Motor neuron (in vitro differentiated cells): ENCODE measurements at regions not wholly inside any gene's neighbourhood (a gene's known extent, or its start where the extent isn't known, plus 50 kb on each side); places are given as distances from the start of the nearest gene placed in this dataset.
A peak's percentile ranks its signal among the peaks of the same experiment; 100 is the strongest.

ENCODE experiments used
- ATAC-seq, 8 experiments: fragments of 200-7000 bp; cut with Tn5 transposase; replicated peaks in 6 of 8; 2 replicates each; pipeline ENCODE4 v1.8.0; 2021; ENCODE audit warnings: mild to moderate bottlenecking in 8 of 8, moderate library complexity in 8 of 8
- H3K27ac ChIP-seq, 2 donors: fragments of 250-450 bp; sonication (Bioruptor Pico); 2 replicates each; pipeline ENCODE4 v1.9.0; 2021; ENCODE audit warnings: antibody characterized with exemption in 2 of 2, mild to moderate bottlenecking in 2 of 2, moderate library complexity in 1 of 2
- H3K4me1 ChIP-seq, 2 donors: fragments of 250-450 bp; sonication (Bioruptor Pico); replicated peaks in 1 of 2; 2 replicates each; pipeline ENCODE4 v1.6.1; 2021; ENCODE audit warnings: antibody characterized with exemption in 2 of 2, mild to moderate bottlenecking in 2 of 2, moderate library complexity in 1 of 2
- H3K4me3 ChIP-seq, 5 donors: fragments of 250-450 bp; sonication (Bioruptor Pico); 2 replicates each; pipeline ENCODE4 v1.9.0; 2021; ENCODE audit warnings: antibody characterized with exemption in 5 of 5, mild to moderate bottlenecking in 5 of 5, moderate library complexity in 4 of 5
- WGBS, 10 experiments: fragments of 450-650 bp; shearing (Covaris generic); methylation state at CpG; one replicate each; pipeline ENCODE4 v1.0.0; 2022; 5-methylcytosine and 5-hydroxymethylcytosine counted together
- in situ Hi-C, 9 experiments: fragments of 400-800 bp; cut with MboI; loops; one replicate each; pipeline ENCODE4 v1.15.0; 2021; ENCODE audit warnings: low sequenced_read_pairs in 9 of 9, low pct_unique_long_range_greater_than_20kb in 2 of 9; ENCODE audit not compliant: unreplicated experiment in 9 of 9

DNA sequence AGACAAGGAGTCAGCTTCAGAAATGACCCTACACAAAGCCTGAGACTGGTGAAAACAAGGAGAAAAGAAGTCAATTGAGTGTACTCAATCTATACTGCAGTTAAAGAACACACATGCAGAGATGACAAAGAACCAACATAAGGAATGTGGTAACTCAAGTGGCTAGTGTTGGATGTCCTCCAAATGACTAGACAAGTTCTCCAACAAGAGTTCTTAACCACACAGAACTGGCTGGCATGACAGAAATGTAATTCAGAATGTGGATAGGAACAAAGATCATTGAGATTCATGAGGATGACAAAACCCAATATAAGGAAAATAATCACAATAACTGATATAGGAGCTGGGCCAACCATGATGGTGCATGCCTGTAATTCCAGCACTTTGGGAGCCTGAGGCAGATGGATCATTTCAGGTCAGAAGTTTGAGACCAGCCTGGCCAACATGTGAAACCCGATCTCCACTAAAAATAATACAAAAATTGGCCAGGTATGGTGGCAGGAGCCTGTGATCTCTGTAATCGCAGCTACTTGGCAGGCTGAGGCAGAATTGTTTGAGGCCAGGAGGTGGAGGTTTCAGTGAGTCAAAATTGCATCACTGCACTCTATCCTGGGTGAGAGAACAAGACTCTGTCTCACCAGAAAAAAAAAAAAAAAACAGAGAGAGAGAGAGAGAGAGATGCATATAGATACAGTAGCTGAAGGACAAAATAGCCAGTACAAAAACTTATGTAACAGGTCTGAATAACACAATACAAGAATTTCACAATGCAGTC, 1263.6 kb downstream of the CDY2B start:
- ATAC-seq: no peak
- whole genome bisulfite sequencing, 10 experiments: 0% methylated on average over 1 of the region's 2 CpGs; no CpG with 5 or more reads in 9 of the 10 experiments
- H3K27ac ChIP-seq: no peak overlapping the region
- no peak overlapping the region for H3K4me3 ChIP-seq
- in situ Hi-C loops: no loop called here
- H3K4me1 ChIP-seq: no peaks in the 10 kb centered on the region

DNA sequence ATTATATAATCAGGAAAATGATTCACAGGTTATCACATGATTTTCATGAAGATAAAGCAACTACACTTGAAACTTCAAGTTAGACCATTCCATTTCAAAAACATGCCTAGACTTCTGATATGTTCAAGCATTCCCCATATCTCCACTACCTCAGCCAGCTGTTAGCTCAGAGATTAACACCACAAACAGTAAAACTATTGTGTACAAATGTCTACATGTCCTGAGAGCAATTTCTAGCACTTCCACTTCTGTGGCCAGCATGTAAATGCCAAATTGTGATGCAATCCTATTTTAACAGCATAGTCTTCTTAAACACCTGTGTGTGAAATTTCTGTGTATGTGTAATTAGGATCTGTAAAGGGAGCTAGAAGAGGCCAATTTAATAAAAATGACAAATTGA, 1271.3 kb downstream of the CDY2B start:
- in situ Hi-C loops: no loop called here
- H3K4me1 ChIP-seq: no peaks in the 10 kb centered on the region
- no peak overlapping the region for H3K4me3 ChIP-seq
- H3K27ac ChIP-seq: no peak overlapping the region
- no peak for ATAC-seq

DNA sequence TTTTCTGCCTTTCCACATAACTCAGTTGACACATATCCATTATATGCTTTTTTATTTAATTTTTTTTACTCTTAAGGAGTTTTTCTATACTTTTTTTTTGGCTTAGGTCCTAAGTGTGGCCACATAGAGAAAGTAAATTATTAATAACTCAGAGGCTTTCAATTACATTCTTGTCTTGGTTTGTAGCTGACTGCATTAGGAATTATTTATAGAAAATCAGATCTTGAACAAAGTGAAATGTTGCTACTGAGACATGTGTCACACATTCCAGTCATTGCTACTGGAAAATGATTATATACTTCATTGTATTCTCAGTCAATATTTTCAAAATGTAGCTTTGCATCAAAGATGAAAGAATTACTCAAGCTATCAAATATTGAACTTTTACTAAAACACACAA, 1277.9 kb downstream of the CDY2B start:
- ATAC-seq: no peak
- in situ Hi-C loops: no loop called here
- Histone ChIP-seq H3K27ac (no peak overlapping the region), H3K4me3 (no peak overlapping the region), H3K4me1 (no peaks in the 10 kb centered on the region)

DNA sequence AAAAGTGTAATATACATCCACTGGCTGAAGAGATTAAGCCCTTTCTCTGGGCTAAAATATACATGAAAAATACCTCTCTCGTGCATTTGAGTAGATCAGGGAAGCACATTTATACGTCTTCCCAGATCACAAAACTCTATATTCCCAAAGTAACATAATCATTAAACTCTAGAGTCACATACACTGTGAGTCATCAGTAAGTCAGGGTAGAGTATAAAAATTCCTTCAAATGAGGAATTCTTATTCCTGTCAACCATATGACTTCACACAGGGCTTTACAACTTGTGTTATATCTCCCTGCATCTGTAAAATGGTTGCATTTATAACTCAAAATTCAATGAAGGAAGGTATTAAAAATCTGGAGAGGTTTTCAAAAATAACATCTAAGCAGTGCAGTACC, 1278.4 kb downstream of the CDY2B start:
- no peak overlapping the region for H3K4me3 ChIP-seq
- no peaks in the 10 kb centered on the region for H3K4me1 ChIP-seq
- no peak overlapping the region for H3K27ac ChIP-seq
- in situ Hi-C loops: no loop called here
- ATAC-seq: no peak
- 80 to 100% methylated on average over 1 of the region's 2 CpGs; no CpG with 5 or more reads in 8 of the 10 experiments for WGBS, 10 experiments

DNA sequence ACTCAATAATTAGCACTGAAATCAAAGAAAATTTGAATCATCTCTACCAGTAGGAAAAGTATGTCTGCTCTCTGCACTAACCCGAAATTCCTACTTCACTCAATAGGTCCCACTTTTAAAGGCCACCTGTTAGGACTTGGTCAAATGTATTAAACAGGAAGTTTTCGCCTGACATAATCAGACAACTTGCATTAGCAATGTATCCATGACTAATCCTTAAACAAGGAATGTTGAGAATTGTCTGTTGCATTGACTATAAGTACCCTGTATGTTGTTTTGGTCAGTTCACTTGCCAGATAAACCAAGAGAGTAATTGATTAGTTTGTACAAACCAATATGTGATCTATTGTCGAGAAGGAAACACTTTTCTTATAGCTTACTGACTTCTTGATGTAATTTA, 1308.0 kb downstream of the CDY2B start:
- 0 to 89% (median 20%) methylated on average over 1 to 2 of the region's 3 CpGs; no CpG with 5 or more reads in 5 of the 10 experiments for WGBS, 10 experiments
- H3K4me3 ChIP-seq: no peak overlapping the region
- no peak overlapping the region for H3K27ac ChIP-seq
- no peaks in the 10 kb centered on the region for H3K4me1 ChIP-seq
- in situ Hi-C loops: no loop called here
- ATAC-seq: no peak

DNA sequence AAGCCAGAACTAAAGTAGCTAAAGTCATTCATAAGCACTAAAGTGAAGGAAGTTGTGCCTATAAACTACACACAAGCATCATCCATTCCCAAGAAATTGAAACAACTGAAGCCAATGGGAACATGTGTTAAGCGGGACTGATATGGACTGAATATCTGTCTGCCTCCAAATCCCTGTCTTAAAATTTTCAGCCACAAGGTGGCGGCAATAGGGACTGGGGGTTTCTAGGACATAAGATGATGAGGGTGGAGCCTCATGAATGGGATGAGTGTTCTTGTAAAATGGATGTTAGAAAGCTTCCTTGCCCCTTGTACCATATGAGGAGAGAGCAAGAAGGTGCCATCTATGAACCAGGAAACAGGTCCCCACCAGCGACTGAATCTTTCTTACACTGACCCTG, 1317.5 kb downstream of the CDY2B start:
- ATAC-seq: no peak
- H3K4me1 ChIP-seq: no peaks in the 10 kb centered on the region
- H3K27ac ChIP-seq: no peak overlapping the region
- WGBS, 10 experiments: 100% methylated on average over 1 of the region's 3 CpGs; no CpG with 5 or more reads in 9 of the 10 experiments
- in situ Hi-C loops: no loop called here
- no peak overlapping the region for H3K4me3 ChIP-seq

DNA sequence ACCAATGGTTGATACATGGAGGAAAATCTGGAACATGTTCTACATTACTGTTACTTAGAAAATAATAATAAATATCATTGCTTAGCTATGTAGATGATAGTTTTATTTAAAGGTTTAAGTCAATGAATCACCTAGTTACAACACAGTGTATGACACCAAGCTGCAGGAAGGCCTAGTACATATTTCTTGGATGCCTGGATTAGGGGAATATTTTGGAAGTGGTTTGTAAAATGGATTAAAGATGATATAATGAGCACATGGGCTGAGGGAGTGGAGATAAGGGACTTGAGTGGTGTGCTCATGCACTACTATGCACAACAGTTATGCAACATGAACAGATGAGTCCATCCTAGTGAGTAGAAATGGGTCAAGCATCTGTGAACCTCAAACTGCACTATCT, 1358.0 kb downstream of the CDY2B start:
- no peak for ATAC-seq
- Histone ChIP-seq H3K4me3 (no peak overlapping the region), H3K4me1 (no peaks in the 10 kb centered on the region), H3K27ac (no peak overlapping the region)
- in situ Hi-C loops: no loop called here

DNA sequence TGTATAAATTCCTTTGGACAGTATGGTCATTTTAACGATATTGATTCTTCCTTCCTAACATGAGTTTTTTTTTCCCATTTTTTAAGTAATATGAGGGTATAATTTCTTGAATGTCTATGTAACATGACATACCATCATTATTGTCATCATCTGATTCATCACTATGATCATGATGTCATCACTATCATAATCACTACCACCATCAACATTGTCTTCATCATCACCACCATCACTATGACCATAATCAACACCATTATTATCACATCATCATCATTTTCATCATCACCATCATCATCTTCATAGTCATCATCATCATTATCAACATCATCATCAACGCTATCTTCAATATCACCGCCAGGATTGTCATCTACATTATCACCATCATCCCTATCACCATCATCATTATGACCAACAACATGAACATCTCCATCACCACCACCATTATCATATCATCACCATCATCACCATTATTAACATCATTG, 1377.2 kb downstream of the CDY2B start:
- in situ Hi-C loops: no loop called here
- Histone ChIP-seq H3K27ac (no peak overlapping the region), H3K4me1 (no peaks in the 10 kb centered on the region), H3K4me3 (no peak overlapping the region)
- 37 to 100% (median 94%) methylated on average over 1 to 3 of the region's 3 CpGs; no CpG with 5 or more reads in 4 of the 10 experiments for WGBS, 10 experiments
- no peak for ATAC-seq

DNA sequence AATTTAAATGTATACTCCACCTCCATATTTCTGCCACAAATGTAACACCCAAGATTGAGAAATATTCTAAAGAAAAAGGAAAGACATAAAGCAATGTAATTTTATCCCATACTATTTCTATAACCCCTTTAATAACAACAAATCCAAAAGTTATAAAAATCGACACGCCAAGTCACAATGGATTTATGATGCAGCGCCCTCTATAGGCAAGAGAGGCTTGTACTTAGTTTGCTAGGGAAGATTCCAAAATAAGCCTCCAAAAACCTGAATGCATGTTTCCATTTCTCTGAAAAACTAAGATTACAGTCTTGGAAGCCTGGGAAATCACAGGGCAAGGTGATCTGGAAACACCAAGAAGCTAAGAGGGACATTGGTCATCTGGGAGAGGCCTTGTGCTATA, 1389.3 kb downstream of the CDY2B start:
- Histone ChIP-seq H3K4me3 (no peak overlapping the region), H3K4me1 (no peaks in the 10 kb centered on the region), H3K27ac (no peak overlapping the region)
- no peak for ATAC-seq
- 80% methylated on average over 2 of the region's 3 CpGs; no CpG with 5 or more reads in 9 of the 10 experiments for WGBS, 10 experiments
- in situ Hi-C loops: no loop called here

DNA sequence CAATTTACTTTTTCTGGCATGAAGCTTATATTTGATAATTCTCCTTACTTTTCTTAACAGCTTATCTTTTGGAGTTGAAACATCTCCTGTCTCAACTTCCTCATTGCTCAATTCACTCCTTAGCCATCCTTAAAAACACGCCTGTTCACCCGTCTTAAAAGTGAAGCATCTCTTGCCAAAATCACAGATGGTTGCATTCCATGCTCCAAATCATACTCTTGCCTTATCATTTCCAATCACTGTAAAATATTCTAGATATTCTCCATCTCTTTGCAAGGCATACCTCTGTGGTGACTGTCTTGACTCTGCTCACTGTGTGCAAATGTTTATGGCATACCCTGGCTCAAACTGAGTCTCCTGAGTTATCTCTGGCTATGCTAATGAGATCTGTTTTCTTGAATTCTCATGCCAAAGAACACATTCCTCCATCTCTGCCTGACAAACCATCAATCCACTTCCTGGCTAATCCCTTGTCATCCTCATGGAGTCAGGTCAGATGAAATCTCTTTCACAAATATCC, 1393.3 kb downstream of the CDY2B start:
- WGBS, 10 experiments: no CpG with 5 or more reads among the region's 2 CpGs
- in situ Hi-C loops: no loop called here
- no peak overlapping the region for H3K27ac ChIP-seq
- no peak for ATAC-seq
- no peaks in the 10 kb centered on the region for H3K4me1 ChIP-seq
- no peak overlapping the region for H3K4me3 ChIP-seq

DNA sequence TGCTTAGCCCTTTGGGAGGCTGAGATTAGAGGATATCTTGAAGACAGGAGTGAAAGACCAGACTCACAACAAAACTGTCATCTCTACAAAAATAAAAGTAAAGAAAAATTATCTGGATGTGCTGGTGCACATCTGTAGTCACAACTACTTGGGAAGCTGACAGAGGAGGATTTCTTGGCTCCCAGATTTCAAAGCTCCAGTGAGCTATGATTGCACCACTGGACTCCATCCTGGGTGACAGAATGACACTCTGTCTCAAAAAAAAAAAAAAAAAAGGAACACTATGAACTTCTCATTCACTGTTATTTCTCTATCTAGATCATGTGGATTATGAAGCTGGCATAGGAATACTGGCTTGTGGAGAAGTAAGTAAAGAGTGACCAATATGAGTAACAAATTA, 1400.0 kb downstream of the CDY2B start:
- in situ Hi-C loops: no loop called here
- Histone ChIP-seq H3K4me3 (no peak overlapping the region), H3K27ac (no peak overlapping the region), H3K4me1 (no peaks in the 10 kb centered on the region)
- ATAC-seq: no peak

DNA sequence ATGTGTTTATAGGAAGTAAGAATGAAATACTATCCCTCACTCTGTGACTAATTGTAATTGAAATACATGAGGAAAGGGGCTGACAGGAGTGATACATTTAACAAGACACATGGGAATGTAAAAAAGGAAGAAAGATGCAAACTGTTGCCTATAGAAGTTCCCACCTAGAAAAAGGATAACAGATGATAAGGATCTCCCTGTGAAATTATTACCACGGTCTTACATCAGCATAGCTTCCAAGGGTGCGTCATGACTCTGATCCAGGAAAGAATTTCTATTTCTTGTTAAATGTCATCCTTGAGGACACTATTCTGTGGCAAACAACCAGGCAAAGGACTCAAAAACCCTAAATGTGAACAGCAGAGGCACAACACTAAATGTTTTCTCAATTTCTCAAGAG, 1406.0 kb downstream of the CDY2B start:
- peak in 4 of 8 experiments; percentile 29 to 74 (median 52) for ATAC-seq
- WGBS, 10 experiments: 10% methylated on average over 2 of the region's 2 CpGs; no CpG with 5 or more reads in 9 of the 10 experiments
- H3K27ac ChIP-seq: no peak overlapping the region
- in situ Hi-C loops: no loop called here
- no peak overlapping the region for H3K4me3 ChIP-seq
- H3K4me1 ChIP-seq: no peaks in the 10 kb centered on the region

DNA sequence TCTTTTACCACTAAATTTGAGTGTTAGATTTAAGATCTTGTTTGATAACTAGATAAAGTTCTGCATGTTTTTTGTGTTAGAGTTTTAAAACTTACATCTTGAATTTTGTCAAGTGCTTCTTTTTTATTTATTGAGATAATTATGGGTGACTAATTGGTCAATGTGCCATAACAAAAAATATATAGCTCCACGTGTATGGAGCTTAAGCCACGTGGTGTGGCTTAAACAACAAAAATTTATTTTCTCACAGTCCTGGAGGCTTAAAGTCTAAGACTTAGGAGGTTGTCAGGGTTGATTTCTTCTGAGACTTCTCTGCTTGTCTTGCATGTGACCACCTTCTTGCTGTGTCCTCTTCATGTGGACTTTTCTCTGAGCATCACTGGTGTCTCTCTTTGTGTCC, 1425.2 kb downstream of the CDY2B start:
- WGBS, 10 experiments: 0 to 100% methylated on average over 1 to 2 of the region's 2 CpGs; no CpG with 5 or more reads in 8 of the 10 experiments
- Histone ChIP-seq H3K4me1 (no peaks in the 10 kb centered on the region), H3K27ac (no peak overlapping the region), H3K4me3 (no peak overlapping the region)
- no peak for ATAC-seq
- in situ Hi-C loops: no loop called here

DNA sequence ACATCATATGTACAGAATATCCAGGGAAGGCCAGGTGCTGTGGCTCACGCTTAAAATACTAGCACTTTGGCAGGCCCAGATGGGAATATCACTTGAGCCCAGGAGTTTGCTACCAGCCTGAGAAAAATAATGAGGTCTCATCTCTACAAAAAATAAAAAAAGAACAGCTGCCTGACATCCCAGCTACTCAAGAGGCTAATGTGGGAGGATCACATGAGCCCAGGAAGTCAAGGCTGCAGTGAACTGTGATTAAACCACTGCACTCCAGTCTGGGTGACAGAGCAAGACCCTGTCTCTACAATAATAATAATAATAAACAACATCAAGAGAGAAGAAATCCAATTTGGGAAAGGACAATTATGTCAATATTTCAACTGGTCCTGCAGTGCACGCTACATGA, 1433.9 kb downstream of the CDY2B start:
- peak in 3 of 8 experiments; percentile 41 to 77 (median 77) for ATAC-seq
- H3K4me3 ChIP-seq: no peak overlapping the region
- in situ Hi-C loops: no loop called here
- WGBS, 10 experiments: 0% methylated on average over 1 to 2 of the region's 2 CpGs; no CpG with 5 or more reads in 8 of the 10 experiments
- H3K4me1 ChIP-seq: no peaks in the 10 kb centered on the region
- H3K27ac ChIP-seq: no peak overlapping the region
